ENCODE measurements at regions not wholly inside any gene's neighbourhood (a gene's known extent, or its start where the extent isn't known, plus 50 kb on each side); places are given as distances from the start of the nearest gene placed in this dataset.

GRCh38 chr1:88150330-88150729, 533.7 kb upstream of the PKN2 start:
- TF ChIP-seq, protein P1, sequence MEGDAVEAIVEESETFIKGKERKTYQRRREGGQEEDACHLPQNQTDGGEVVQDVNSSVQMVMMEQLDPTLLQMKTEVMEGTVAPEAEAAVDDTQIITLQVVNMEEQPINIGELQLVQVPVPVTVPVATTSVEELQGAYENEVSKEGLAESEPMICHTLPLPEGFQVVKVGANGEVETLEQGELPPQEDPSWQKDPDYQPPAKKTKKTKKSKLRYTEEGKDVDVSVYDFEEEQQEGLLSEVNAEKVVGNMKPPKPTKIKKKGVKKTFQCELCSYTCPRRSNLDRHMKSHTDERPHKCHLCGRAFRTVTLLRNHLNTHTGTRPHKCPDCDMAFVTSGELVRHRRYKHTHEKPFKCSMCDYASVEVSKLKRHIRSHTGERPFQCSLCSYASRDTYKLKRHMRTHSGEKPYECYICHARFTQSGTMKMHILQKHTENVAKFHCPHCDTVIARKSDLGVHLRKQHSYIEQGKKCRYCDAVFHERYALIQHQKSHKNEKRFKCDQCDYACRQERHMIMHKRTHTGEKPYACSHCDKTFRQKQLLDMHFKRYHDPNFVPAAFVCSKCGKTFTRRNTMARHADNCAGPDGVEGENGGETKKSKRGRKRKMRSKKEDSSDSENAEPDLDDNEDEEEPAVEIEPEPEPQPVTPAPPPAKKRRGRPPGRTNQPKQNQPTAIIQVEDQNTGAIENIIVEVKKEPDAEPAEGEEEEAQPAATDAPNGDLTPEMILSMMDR (IDR thresholded peaks at IDR 0.05) = no peak
- TF ChIP-seq EP300 (IDR thresholded peaks at IDR 0.05; ENCODE audit: low read depth) (no peak), POLR2AphosphoS5 (IDR thresholded peaks at IDR 0.05) (no peak), POLR2A (IDR thresholded peaks at IDR 0.05) (no peak)
